ENCODE measurements at regions not wholly inside any gene's neighbourhood (a gene's known extent, or its start where the extent isn't known, plus 50 kb on each side); places are given as distances from the start of the nearest gene placed in this dataset.

DNA sequence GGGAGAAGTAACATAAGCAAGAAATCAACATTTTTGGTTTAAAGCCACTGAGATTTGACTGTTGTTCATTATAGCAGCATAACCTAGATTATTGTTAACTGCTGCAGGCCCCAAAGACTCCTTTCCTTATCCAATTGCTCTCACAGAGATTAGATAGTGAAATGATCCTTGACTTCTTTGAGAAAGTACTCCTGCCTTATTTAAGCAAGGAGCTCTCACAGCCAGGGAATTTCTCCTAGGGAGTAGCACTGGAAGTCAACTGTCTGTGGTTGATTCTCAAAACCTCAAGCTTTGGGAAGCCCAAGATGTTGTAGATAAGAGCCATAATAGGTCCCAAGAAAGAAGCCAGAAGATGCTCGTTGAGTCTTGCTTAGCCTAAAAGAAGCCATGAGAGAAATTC, 151.8 kb upstream of the TSC22D2 start:
- H3K9me3 ChIP-seq (ENCODE audit: control extremely low read depth in 1 of 3, control insufficient read depth in 2 of 3, insufficient read depth in 1 of 3, low read length in 2 of 3) = no peaks in the 10 kb centered on the region
- no peaks in the 10 kb centered on the region for H3K79me2 ChIP-seq (ENCODE audit: control insufficient read depth, insufficient read depth, low read length)
- no peak overlapping the region for H3K27ac Mint-ChIP-seq
- ChIA-PET POLR2A (no interaction called here), CTCF (no interaction called here)
- no peaks in the 10 kb centered on the region for H3K36me3 ChIP-seq (replicated peaks in 1 of 2; ENCODE audit: control extremely low read depth in 1 of 2, control insufficient read depth in 1 of 2, extremely low read depth in 1 of 2, insufficient read depth in 2 of 2, low read length in 1 of 2)
- H2AFZ ChIP-seq (ENCODE audit: insufficient read depth, low read depth, low read length, poor library complexity, severe bottlenecking) = no peak overlapping the region
- no peak for DNase-seq
- H3K4me1 ChIP-seq (ENCODE audit: control insufficient read depth in 2 of 2, insufficient read depth in 2 of 2, low read length in 2 of 2) = no peaks in the 10 kb centered on the region
- ATAC-seq (ENCODE audit: low read depth) = no peak
- H3K27ac ChIP-seq (ENCODE audit: low read length in 2 of 2) = no peak overlapping the region
- no peak overlapping the region for H3K4me3 ChIP-seq (ENCODE audit: control extremely low read depth in 1 of 5, extremely low read depth in 1 of 5, insufficient read depth in 1 of 5, low read depth in 2 of 5, low read length in 4 of 5)
- no peaks in the 10 kb centered on the region for H3K4me1 Mint-ChIP-seq
- no peak for TF ChIP-seq EZH2 (IDR thresholded peaks at IDR 0.05; ENCODE audit: borderline replicate concordance, insufficient read depth, low read depth, low read length, poor library complexity, severe bottlenecking)
- TF ChIP-seq, protein P1, sequence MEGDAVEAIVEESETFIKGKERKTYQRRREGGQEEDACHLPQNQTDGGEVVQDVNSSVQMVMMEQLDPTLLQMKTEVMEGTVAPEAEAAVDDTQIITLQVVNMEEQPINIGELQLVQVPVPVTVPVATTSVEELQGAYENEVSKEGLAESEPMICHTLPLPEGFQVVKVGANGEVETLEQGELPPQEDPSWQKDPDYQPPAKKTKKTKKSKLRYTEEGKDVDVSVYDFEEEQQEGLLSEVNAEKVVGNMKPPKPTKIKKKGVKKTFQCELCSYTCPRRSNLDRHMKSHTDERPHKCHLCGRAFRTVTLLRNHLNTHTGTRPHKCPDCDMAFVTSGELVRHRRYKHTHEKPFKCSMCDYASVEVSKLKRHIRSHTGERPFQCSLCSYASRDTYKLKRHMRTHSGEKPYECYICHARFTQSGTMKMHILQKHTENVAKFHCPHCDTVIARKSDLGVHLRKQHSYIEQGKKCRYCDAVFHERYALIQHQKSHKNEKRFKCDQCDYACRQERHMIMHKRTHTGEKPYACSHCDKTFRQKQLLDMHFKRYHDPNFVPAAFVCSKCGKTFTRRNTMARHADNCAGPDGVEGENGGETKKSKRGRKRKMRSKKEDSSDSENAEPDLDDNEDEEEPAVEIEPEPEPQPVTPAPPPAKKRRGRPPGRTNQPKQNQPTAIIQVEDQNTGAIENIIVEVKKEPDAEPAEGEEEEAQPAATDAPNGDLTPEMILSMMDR (IDR thresholded peaks at IDR 0.05) = no peak
- peaks cover 0 to 4% (median 0%) of the 10 kb centered on the region in 4 experiments for H3K27me3 ChIP-seq (replicated peaks in 1 of 4; ENCODE audit: control extremely low read depth in 1 of 4, control insufficient read depth in 3 of 4, insufficient read depth in 4 of 4, low read length in 3 of 4)
- H3K27me3 Mint-ChIP-seq = peaks cover 22% of the 10 kb centered on the region
- H3K4me3 Mint-ChIP-seq = no peak overlapping the region
- no peak overlapping the region for H3K9ac ChIP-seq (ENCODE audit: low read length)
- intact Hi-C loops (cut with micrococcal nuclease) = no loop called here
- WGBS (ENCODE audit: insufficient coverage) = 86% methylated on average over 1 of the region's 1 CpG
- H3K4me2 ChIP-seq (replicated peaks; ENCODE audit: low read depth, low read length, poor library complexity, severe bottlenecking) = no peak overlapping the region
- no peaks in the 10 kb centered on the region for H4K20me1 ChIP-seq (ENCODE audit: control insufficient read depth, insufficient read depth, low read length, poor library complexity, severe bottlenecking)
- H3K9me3 Mint-ChIP-seq (ENCODE audit: insufficient read depth) = no peaks in the 10 kb centered on the region

DNA sequence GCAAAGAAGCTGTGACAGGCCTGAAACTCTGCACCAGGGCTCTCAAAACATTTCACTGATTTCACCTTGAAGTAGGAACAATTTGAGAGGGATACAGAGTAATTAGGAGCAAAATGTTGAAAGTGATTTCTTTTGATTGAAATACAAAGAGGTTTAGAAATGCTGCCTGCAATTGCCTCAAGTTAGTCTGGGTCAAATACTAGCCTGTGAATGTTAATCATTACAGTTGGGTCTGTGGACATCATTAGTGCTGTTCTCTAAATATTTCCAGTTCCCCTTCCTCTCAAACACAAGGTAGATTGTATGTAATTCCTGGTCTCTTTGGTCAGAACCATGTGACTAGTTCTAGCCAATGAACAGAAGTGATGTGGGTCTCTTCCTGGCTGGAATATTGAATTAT, 152.3 kb upstream of the TSC22D2 start:
- H3K27me3 ChIP-seq (replicated peaks in 1 of 4; ENCODE audit: control extremely low read depth in 1 of 4, control insufficient read depth in 3 of 4, insufficient read depth in 4 of 4, low read length in 3 of 4) = peaks cover 0 to 6% (median 0%) of the 10 kb centered on the region in 4 experiments
- no peaks in the 10 kb centered on the region for H3K79me2 ChIP-seq (ENCODE audit: control insufficient read depth, insufficient read depth, low read length)
- no peaks in the 10 kb centered on the region for H3K9me3 ChIP-seq (ENCODE audit: control extremely low read depth in 1 of 3, control insufficient read depth in 2 of 3, insufficient read depth in 1 of 3, low read length in 2 of 3)
- ChIA-PET POLR2A (no interaction called here), CTCF (no interaction called here)
- H3K4me3 ChIP-seq (ENCODE audit: control extremely low read depth in 1 of 5, extremely low read depth in 1 of 5, insufficient read depth in 1 of 5, low read depth in 2 of 5, low read length in 4 of 5) = no peak overlapping the region
- H3K9ac ChIP-seq (ENCODE audit: low read length) = no peak overlapping the region
- no peak overlapping the region for H2AFZ ChIP-seq (ENCODE audit: insufficient read depth, low read depth, low read length, poor library complexity, severe bottlenecking)
- Mint-ChIP-seq H3K9me3 (ENCODE audit: insufficient read depth) (no peaks in the 10 kb centered on the region), H3K4me3 (no peak overlapping the region), H3K27ac (no peak overlapping the region), H3K4me1 (no peaks in the 10 kb centered on the region), H3K27me3 (peaks cover 23% of the 10 kb centered on the region)
- H3K27ac ChIP-seq (ENCODE audit: low read length in 2 of 2) = no peak overlapping the region
- no peaks in the 10 kb centered on the region for H3K4me1 ChIP-seq (ENCODE audit: control insufficient read depth in 2 of 2, insufficient read depth in 2 of 2, low read length in 2 of 2)
- TF ChIP-seq, protein P1 (IDR thresholded peaks at IDR 0.05) = no peak
- no peak for TF ChIP-seq EZH2 (IDR thresholded peaks at IDR 0.05; ENCODE audit: borderline replicate concordance, insufficient read depth, low read depth, low read length, poor library complexity, severe bottlenecking)
- DNase-seq = no peak
- H3K36me3 ChIP-seq (replicated peaks in 1 of 2; ENCODE audit: control extremely low read depth in 1 of 2, control insufficient read depth in 1 of 2, extremely low read depth in 1 of 2, insufficient read depth in 2 of 2, low read length in 1 of 2) = no peaks in the 10 kb centered on the region
- H4K20me1 ChIP-seq (ENCODE audit: control insufficient read depth, insufficient read depth, low read length, poor library complexity, severe bottlenecking) = no peaks in the 10 kb centered on the region
- no peak overlapping the region for H3K4me2 ChIP-seq (replicated peaks; ENCODE audit: low read depth, low read length, poor library complexity, severe bottlenecking)
- intact Hi-C loops (cut with micrococcal nuclease) = no loop called here
- ATAC-seq (ENCODE audit: low read depth) = no peak
